ENCODE measurements at regions not wholly inside any gene's neighbourhood (a gene's known extent, or its start where the extent isn't known, plus 50 kb on each side); places are given as distances from the start of the nearest gene placed in this dataset.

- no peak for TF ChIP-seq TEAD4 (IDR thresholded peaks at IDR 0.05; ENCODE audit: borderline replicate concordance, insufficient read depth)
- TF ChIP-seq, protein P1, sequence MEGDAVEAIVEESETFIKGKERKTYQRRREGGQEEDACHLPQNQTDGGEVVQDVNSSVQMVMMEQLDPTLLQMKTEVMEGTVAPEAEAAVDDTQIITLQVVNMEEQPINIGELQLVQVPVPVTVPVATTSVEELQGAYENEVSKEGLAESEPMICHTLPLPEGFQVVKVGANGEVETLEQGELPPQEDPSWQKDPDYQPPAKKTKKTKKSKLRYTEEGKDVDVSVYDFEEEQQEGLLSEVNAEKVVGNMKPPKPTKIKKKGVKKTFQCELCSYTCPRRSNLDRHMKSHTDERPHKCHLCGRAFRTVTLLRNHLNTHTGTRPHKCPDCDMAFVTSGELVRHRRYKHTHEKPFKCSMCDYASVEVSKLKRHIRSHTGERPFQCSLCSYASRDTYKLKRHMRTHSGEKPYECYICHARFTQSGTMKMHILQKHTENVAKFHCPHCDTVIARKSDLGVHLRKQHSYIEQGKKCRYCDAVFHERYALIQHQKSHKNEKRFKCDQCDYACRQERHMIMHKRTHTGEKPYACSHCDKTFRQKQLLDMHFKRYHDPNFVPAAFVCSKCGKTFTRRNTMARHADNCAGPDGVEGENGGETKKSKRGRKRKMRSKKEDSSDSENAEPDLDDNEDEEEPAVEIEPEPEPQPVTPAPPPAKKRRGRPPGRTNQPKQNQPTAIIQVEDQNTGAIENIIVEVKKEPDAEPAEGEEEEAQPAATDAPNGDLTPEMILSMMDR (IDR thresholded peaks at IDR 0.05): no peak
- no peak for TF ChIP-seq RXRA (IDR thresholded peaks at IDR 0.05; ENCODE audit: borderline replicate concordance, low read depth)
- no peak for TF ChIP-seq YY1 (IDR thresholded peaks at IDR 0.05; ENCODE audit: low read depth)
- no peak for TF ChIP-seq EZH2phosphoT487 (IDR thresholded peaks at IDR 0.05; ENCODE audit: borderline replicate concordance, low read depth)
- TF ChIP-seq SIN3A (IDR thresholded peaks at IDR 0.05; ENCODE audit: borderline replicate concordance, low read depth, low read length): no peak
- no peak for TF ChIP-seq CHD2 (IDR thresholded peaks at IDR 0.05; ENCODE audit: low read length, partially characterized antibody)
- TF ChIP-seq, protein P2, sequence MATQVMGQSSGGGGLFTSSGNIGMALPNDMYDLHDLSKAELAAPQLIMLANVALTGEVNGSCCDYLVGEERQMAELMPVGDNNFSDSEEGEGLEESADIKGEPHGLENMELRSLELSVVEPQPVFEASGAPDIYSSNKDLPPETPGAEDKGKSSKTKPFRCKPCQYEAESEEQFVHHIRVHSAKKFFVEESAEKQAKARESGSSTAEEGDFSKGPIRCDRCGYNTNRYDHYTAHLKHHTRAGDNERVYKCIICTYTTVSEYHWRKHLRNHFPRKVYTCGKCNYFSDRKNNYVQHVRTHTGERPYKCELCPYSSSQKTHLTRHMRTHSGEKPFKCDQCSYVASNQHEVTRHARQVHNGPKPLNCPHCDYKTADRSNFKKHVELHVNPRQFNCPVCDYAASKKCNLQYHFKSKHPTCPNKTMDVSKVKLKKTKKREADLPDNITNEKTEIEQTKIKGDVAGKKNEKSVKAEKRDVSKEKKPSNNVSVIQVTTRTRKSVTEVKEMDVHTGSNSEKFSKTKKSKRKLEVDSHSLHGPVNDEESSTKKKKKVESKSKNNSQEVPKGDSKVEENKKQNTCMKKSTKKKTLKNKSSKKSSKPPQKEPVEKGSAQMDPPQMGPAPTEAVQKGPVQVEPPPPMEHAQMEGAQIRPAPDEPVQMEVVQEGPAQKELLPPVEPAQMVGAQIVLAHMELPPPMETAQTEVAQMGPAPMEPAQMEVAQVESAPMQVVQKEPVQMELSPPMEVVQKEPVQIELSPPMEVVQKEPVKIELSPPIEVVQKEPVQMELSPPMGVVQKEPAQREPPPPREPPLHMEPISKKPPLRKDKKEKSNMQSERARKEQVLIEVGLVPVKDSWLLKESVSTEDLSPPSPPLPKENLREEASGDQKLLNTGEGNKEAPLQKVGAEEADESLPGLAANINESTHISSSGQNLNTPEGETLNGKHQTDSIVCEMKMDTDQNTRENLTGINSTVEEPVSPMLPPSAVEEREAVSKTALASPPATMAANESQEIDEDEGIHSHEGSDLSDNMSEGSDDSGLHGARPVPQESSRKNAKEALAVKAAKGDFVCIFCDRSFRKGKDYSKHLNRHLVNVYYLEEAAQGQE (IDR thresholded peaks at IDR 0.05; ENCODE audit: low read depth, low read length): no peak
- no peak for TF ChIP-seq RAD21 (IDR thresholded peaks at IDR 0.05; ENCODE audit: low read length)
- no peak for TF ChIP-seq POLR2AphosphoS5 (IDR thresholded peaks at IDR 0.05; ENCODE audit: low read depth, low read length)
- no peak for TF ChIP-seq EP300 (IDR thresholded peaks at IDR 0.05; ENCODE audit: borderline replicate concordance in 1 of 2, low read depth in 1 of 2, low read length in 1 of 2)
- no peak for TF ChIP-seq SMC3 (IDR thresholded peaks at IDR 0.05; ENCODE audit: low read depth, low read length)
Measured at GRCh38 chr20:11057624-11058023, 383.8 kb upstream of the JAG1 start.
